Muscle of leg (tissue), 3 donors: ENCODE measurements at regions not wholly inside any gene's neighbourhood (a gene's known extent, or its start where the extent isn't known, plus 50 kb on each side); places are given as distances from the start of the nearest gene placed in this dataset.

ENCODE experiments used
- DNase-seq: peaks from one replicate; pipeline ENCODE4 v3.0.0; 2013
- H3K27ac ChIP-seq: one replicate; pipeline ENCODE4 v1.5.1; 2013; ENCODE audit warnings: mild to moderate bottlenecking, low read length, control low read depth
- H3K27me3 ChIP-seq: one replicate; pipeline ENCODE4 v1.6.1; 2013; ENCODE audit warnings: low read length; ENCODE audit not compliant: control insufficient read depth, insufficient read depth
- H3K36me3 ChIP-seq: one replicate; pipeline ENCODE4 v1.6.1; 2013; ENCODE audit warnings: low read length; ENCODE audit not compliant: control insufficient read depth, insufficient read depth
- H3K4me1 ChIP-seq: one replicate; pipeline ENCODE4 v1.6.1; 2013; ENCODE audit warnings: low read length; ENCODE audit not compliant: control insufficient read depth, insufficient read depth
- H3K4me3 ChIP-seq: one replicate; pipeline ENCODE4 v1.5.1; 2013; ENCODE audit warnings: low read length, control low read depth
- H3K9me3 ChIP-seq: replicated peaks from 2 replicates; pipeline ENCODE4 v1.6.1; 2013; ENCODE audit warnings: low read depth, low read length; ENCODE audit not compliant: control insufficient read depth
- WGBS: methylation state at CpG from one replicate; pipeline ENCODE4 v1.1.5; 2013; ENCODE audit warnings: missing lambda C conversion rate; ENCODE audit not compliant: insufficient coverage; 5-methylcytosine and 5-hydroxymethylcytosine counted together

GRCh38 chr20:23266530-23267398 is 83.8 kb upstream of the NXT1 start:
- no peaks in the 10 kb centered on the region for H3K4me1 ChIP-seq
- H3K9me3 ChIP-seq, result peaks cover 11% of the 10 kb centered on the region
- no peaks in the 10 kb centered on the region for H3K27me3 ChIP-seq
- no peaks in the 10 kb centered on the region for H3K36me3 ChIP-seq
- H3K4me3 ChIP-seq, result no peak overlapping the region
- no peak overlapping the region for H3K27ac ChIP-seq
- 71% methylated on average over 5 of the region's 7 CpGs for WGBS
- no peak for DNase-seq

- H3K9me3 ChIP-seq, result peaks cover 11% of the 10 kb centered on the region
- H3K36me3 ChIP-seq, result no peaks in the 10 kb centered on the region
- no peak overlapping the region for H3K4me3 ChIP-seq
- no peaks in the 10 kb centered on the region for H3K4me1 ChIP-seq
- 69% methylated on average over 6 of the region's 8 CpGs for WGBS
- H3K27me3 ChIP-seq, result no peaks in the 10 kb centered on the region
- H3K27ac ChIP-seq, result no peak overlapping the region
- DNase-seq, result no peak
Observed at GRCh38 chr20:23265226-23265625, 85.4 kb upstream of the NXT1 start.

- Histone ChIP-seq H3K27me3 (no peaks in the 10 kb centered on the region), H3K4me1 (no peaks in the 10 kb centered on the region), H3K4me3 (no peak overlapping the region), H3K9me3 (peaks cover 11% of the 10 kb centered on the region), H3K36me3 (no peaks in the 10 kb centered on the region), H3K27ac (no peak overlapping the region)
- WGBS, result 81% methylated on average over 3 of the region's 4 CpGs
- DNase-seq, result no peak
Observed at GRCh38 chr20:23264545-23264944, 86.0 kb upstream of the NXT1 start.

GRCh38 chr20:23260181-23260840 is 90.3 kb upstream of the NXT1 start:
- DNase-seq, result no peak
- H3K27ac ChIP-seq, result no peak overlapping the region
- no peaks in the 10 kb centered on the region for H3K36me3 ChIP-seq
- H3K4me1 ChIP-seq, result peaks cover 26% of the 10 kb centered on the region
- no peaks in the 10 kb centered on the region for H3K27me3 ChIP-seq
- H3K4me3 ChIP-seq, result no peak overlapping the region
- 88% methylated on average over 4 of the region's 6 CpGs for WGBS
- H3K9me3 ChIP-seq, result peaks cover 5% of the 10 kb centered on the region

- peaks cover 32% of the 10 kb centered on the region for H3K4me1 ChIP-seq
- H3K4me3 ChIP-seq, result no peak overlapping the region
- no peak for DNase-seq
- no peaks in the 10 kb centered on the region for H3K27me3 ChIP-seq
- H3K9me3 ChIP-seq, result peaks cover 4% of the 10 kb centered on the region
- H3K27ac ChIP-seq, result peak overlapping the region; percentile 49
- no CpG with 5 or more reads among the region's 3 CpGs for WGBS
- H3K36me3 ChIP-seq, result no peaks in the 10 kb centered on the region
Observed at GRCh38 chr20:23258747-23259121, 91.9 kb upstream of the NXT1 start.

- H3K4me1 ChIP-seq, result peaks cover 32% of the 10 kb centered on the region
- H3K9me3 ChIP-seq, result no peaks in the 10 kb centered on the region
- WGBS, result 80% methylated on average over 1 of the region's 8 CpGs
- H3K27me3 ChIP-seq, result no peaks in the 10 kb centered on the region
- DNase-seq, result peak; percentile 73
- H3K36me3 ChIP-seq, result no peaks in the 10 kb centered on the region
- no peak overlapping the region for H3K4me3 ChIP-seq
- H3K27ac ChIP-seq, result peak overlapping the region; percentile 59
Observed at GRCh38 chr20:23257848-23258746, 92.5 kb upstream of the NXT1 start.

- no peak for DNase-seq
- Histone ChIP-seq H3K4me1 (peaks cover 32% of the 10 kb centered on the region), H3K4me3 (no peak overlapping the region), H3K27ac (peak overlapping the region; percentile 59), H3K36me3 (no peaks in the 10 kb centered on the region), H3K27me3 (no peaks in the 10 kb centered on the region), H3K9me3 (no peaks in the 10 kb centered on the region)
- 53% methylated on average over 7 of the region's 12 CpGs for WGBS
Observed at GRCh38 chr20:23257106-23257761, 93.4 kb upstream of the NXT1 start.

GRCh38 chr20:23255716-23256385 is 94.7 kb upstream of the NXT1 start:
- Histone ChIP-seq H3K9me3 (no peaks in the 10 kb centered on the region), H3K4me1 (peaks cover 32% of the 10 kb centered on the region), H3K27ac (peak overlapping the region; percentile 75), H3K4me3 (no peak overlapping the region), H3K36me3 (no peaks in the 10 kb centered on the region), H3K27me3 (no peaks in the 10 kb centered on the region)
- DNase-seq, result peak; percentile 85
- 39% methylated on average over 5 of the region's 6 CpGs for WGBS

- no peak for DNase-seq
- H3K9me3 ChIP-seq, result no peaks in the 10 kb centered on the region
- H3K4me3 ChIP-seq, result no peak overlapping the region
- WGBS, result 66% methylated on average over 4 of the region's 6 CpGs
- H3K36me3 ChIP-seq, result no peaks in the 10 kb centered on the region
- H3K27ac ChIP-seq, result no peak overlapping the region
- H3K4me1 ChIP-seq, result peaks cover 32% of the 10 kb centered on the region
- H3K27me3 ChIP-seq, result no peaks in the 10 kb centered on the region
Observed at GRCh38 chr20:23255106-23255505, 95.5 kb upstream of the NXT1 start.
